ENCODE measurements at regions not wholly inside any gene's neighbourhood (a gene's known extent, or its start where the extent isn't known, plus 50 kb on each side); places are given as distances from the start of the nearest gene placed in this dataset.

DNA sequence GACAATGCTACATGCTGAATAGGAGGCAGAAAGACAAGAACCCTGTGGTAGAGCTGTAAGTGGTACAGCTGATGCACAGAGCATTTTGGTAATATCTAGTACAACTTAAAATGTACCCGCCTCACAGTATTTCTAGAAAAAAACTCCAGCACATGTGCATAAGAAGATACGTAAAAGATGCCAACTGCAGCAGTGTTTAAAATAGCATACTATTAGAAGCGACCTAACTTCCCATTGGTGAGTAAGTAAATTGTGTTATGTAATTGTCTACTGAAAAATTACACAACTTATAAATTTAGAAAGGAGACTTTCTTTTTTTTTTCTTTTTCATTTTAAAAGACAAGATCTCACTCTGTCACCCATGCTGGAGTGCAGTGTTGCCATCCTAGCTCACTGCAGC lies 114.3 kb upstream of the CAND1 start:
- no peaks in the 10 kb centered on the region for H3K79me2 ChIP-seq (ENCODE audit: insufficient read depth, low read length)
- no peaks in the 10 kb centered on the region for H3K36me3 ChIP-seq (ENCODE audit: insufficient read depth, low read length)
- no peak overlapping the region for H3K4me2 ChIP-seq (ENCODE audit: insufficient read depth, low read length)
- H3K4me1 ChIP-seq (ENCODE audit: insufficient read depth, low read length) = no peaks in the 10 kb centered on the region
- peaks cover 6% of the 10 kb centered on the region for H3K27me3 ChIP-seq (ENCODE audit: insufficient read depth, low read length, poor library complexity)
- no peak overlapping the region for H2AFZ ChIP-seq (ENCODE audit: low read depth, low read length)
- H3K4me3 ChIP-seq (ENCODE audit: low read depth in 1 of 2, low read length in 2 of 2) = no peak overlapping the region
- DNase-seq (no peak), ATAC-seq (ENCODE audit: insufficient read depth, low read depth) (no peak)
- no peaks in the 10 kb centered on the region for H3K9me3 ChIP-seq (ENCODE audit: insufficient read depth, low read length, severe bottlenecking)
- H3K9ac ChIP-seq (ENCODE audit: low read depth, low read length) = no peak overlapping the region
- H3K27ac ChIP-seq (ENCODE audit: low read length) = no peak overlapping the region
- TF ChIP-seq, protein P1, sequence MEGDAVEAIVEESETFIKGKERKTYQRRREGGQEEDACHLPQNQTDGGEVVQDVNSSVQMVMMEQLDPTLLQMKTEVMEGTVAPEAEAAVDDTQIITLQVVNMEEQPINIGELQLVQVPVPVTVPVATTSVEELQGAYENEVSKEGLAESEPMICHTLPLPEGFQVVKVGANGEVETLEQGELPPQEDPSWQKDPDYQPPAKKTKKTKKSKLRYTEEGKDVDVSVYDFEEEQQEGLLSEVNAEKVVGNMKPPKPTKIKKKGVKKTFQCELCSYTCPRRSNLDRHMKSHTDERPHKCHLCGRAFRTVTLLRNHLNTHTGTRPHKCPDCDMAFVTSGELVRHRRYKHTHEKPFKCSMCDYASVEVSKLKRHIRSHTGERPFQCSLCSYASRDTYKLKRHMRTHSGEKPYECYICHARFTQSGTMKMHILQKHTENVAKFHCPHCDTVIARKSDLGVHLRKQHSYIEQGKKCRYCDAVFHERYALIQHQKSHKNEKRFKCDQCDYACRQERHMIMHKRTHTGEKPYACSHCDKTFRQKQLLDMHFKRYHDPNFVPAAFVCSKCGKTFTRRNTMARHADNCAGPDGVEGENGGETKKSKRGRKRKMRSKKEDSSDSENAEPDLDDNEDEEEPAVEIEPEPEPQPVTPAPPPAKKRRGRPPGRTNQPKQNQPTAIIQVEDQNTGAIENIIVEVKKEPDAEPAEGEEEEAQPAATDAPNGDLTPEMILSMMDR (IDR thresholded peaks at IDR 0.05; ENCODE audit: borderline replicate concordance, extremely low read depth, low read length, poor library complexity, severe bottlenecking) = no peak
- no peak for TF ChIP-seq EZH2 (IDR thresholded peaks at IDR 0.05; ENCODE audit: borderline replicate concordance, low read depth, low read length, severe bottlenecking)
- no peaks in the 10 kb centered on the region for H4K20me1 ChIP-seq (ENCODE audit: insufficient read depth, low read length)

DNA sequence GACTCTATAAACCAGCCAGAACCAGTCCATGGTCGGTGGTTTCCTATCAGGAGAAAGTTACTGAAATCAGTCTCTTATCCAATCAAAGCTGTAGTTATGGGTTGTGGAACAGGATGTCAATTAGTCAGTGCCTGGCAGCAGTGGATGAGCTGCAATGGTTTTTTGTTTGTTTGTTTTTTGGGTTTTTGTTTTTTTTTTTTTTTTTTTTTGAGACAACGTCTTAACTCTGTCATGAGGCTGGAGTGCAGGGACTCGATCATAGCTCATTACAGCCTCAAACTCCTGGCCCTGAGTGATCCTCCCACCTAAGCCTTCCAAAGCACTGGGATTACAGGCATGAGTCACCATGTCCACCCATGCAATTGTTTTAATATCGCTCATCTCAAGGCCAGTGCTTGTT lies 113.3 kb upstream of the CAND1 start:
- no peaks in the 10 kb centered on the region for H3K36me3 ChIP-seq (ENCODE audit: insufficient read depth, low read length)
- no peak overlapping the region for H3K27ac ChIP-seq (ENCODE audit: low read length)
- H3K9ac ChIP-seq (ENCODE audit: low read depth, low read length) = no peak overlapping the region
- H4K20me1 ChIP-seq (ENCODE audit: insufficient read depth, low read length) = no peaks in the 10 kb centered on the region
- peaks cover 6% of the 10 kb centered on the region for H3K27me3 ChIP-seq (ENCODE audit: insufficient read depth, low read length, poor library complexity)
- no peak for TF ChIP-seq EZH2 (IDR thresholded peaks at IDR 0.05; ENCODE audit: borderline replicate concordance, low read depth, low read length, severe bottlenecking)
- TF ChIP-seq, protein P1 (IDR thresholded peaks at IDR 0.05; ENCODE audit: borderline replicate concordance, extremely low read depth, low read length, poor library complexity, severe bottlenecking) = no peak
- no peaks in the 10 kb centered on the region for H3K4me1 ChIP-seq (ENCODE audit: insufficient read depth, low read length)
- no peaks in the 10 kb centered on the region for H3K79me2 ChIP-seq (ENCODE audit: insufficient read depth, low read length)
- H3K9me3 ChIP-seq (ENCODE audit: insufficient read depth, low read length, severe bottlenecking) = no peaks in the 10 kb centered on the region
- ATAC-seq (ENCODE audit: insufficient read depth, low read depth) (no peak), DNase-seq (no peak)
- H3K4me3 ChIP-seq (ENCODE audit: low read depth in 1 of 2, low read length in 2 of 2) = no peak overlapping the region
- H2AFZ ChIP-seq (ENCODE audit: low read depth, low read length) = no peak overlapping the region
- H3K4me2 ChIP-seq (ENCODE audit: insufficient read depth, low read length) = no peak overlapping the region

DNA sequence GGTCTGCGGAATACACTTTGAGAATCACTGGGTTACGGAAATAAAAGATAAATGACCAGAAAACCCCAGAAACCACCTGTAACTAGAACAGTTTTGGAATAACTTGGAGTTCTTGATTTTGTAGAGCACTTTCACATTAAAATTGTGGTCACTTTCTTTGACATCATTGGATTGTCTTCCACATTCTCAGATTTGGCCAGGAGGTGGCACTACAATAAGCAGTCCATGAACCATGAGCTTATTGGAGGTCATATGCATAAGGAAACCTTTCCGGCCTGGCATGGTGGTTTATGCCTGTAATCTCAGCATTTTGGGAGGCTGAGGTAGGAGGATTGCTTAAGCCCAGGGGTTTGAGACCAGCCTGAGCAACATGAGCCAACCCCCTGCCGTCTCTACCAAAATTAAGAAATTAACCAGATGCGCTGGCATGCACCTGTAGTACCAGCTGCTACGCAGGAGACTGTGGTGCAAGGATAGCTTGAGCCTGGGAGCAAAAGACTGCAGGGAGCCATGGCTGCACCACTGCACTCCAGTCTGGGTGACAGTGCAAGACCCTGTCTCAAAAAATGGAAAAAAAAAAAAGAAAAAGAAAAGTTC lies 107.7 kb upstream of the CAND1 start:
- no peak overlapping the region for H2AFZ ChIP-seq (ENCODE audit: low read depth, low read length)
- ATAC-seq (ENCODE audit: insufficient read depth, low read depth) = peak; percentile 78
- no peaks in the 10 kb centered on the region for H4K20me1 ChIP-seq (ENCODE audit: insufficient read depth, low read length)
- TF ChIP-seq, protein P1 (IDR thresholded peaks at IDR 0.05; ENCODE audit: borderline replicate concordance, extremely low read depth, low read length, poor library complexity, severe bottlenecking) = peak; percentile 73
- TF ChIP-seq EZH2 (IDR thresholded peaks at IDR 0.05; ENCODE audit: borderline replicate concordance, low read depth, low read length, severe bottlenecking) = no peak
- H3K4me1 ChIP-seq (ENCODE audit: insufficient read depth, low read length) = no peaks in the 10 kb centered on the region
- H3K4me2 ChIP-seq (ENCODE audit: insufficient read depth, low read length) = no peak overlapping the region
- no peak overlapping the region for H3K9ac ChIP-seq (ENCODE audit: low read depth, low read length)
- H3K36me3 ChIP-seq (ENCODE audit: insufficient read depth, low read length) = no peaks in the 10 kb centered on the region
- no peaks in the 10 kb centered on the region for H3K79me2 ChIP-seq (ENCODE audit: insufficient read depth, low read length)
- H3K27ac ChIP-seq (ENCODE audit: low read length) = no peak overlapping the region
- H3K4me3 ChIP-seq (ENCODE audit: low read depth in 1 of 2, low read length in 2 of 2) = no peak overlapping the region
- no peaks in the 10 kb centered on the region for H3K9me3 ChIP-seq (ENCODE audit: insufficient read depth, low read length, severe bottlenecking)
- peaks cover 2% of the 10 kb centered on the region for H3K27me3 ChIP-seq (ENCODE audit: insufficient read depth, low read length, poor library complexity)
- peak; percentile 48 for DNase-seq
